ENCODE measurements at regions not wholly inside any gene's neighbourhood (a gene's known extent, or its start where the extent isn't known, plus 50 kb on each side); places are given as distances from the start of the nearest gene placed in this dataset.

- POLR2A ChIA-PET (ENCODE audit: partially characterized antibody): interaction anchor here (0.6 to 1.3 kb wide), 5 partner anchors 12 to 172 kb away, joined by 3 to 5 read pairs (median 3); no protein-coding TSS in a partner anchor
- Histone ChIP-seq H3K9ac (replicated peaks in 1 of 4; ENCODE audit: extremely low read depth in 1 of 4, low read depth in 3 of 4, low read length in 3 of 4) (no peak overlapping the region), H3K36me3 (ENCODE audit: control insufficient read depth in 2 of 4, insufficient read depth in 4 of 4, low read length in 3 of 4) (peaks cover 0 to 20% (median 16%) of the 10 kb centered on the region in 4 experiments; a peak in 6 of 8 replicates), H3K27me3 (replicated peaks in 1 of 4; ENCODE audit: control insufficient read depth in 3 of 4, extremely low read depth in 1 of 4, insufficient read depth in 3 of 4, low read length in 3 of 4) (no peaks in the 10 kb centered on the region), H4K91ac (replicated peaks; ENCODE audit: insufficient read length, low read length) (no peak overlapping the region), H2BK20ac (ENCODE audit: low read length) (no peak overlapping the region), H4K5ac (ENCODE audit: insufficient read length, low read depth, low read length) (no peak overlapping the region), H3K4me1 (replicated peaks in 1 of 4; ENCODE audit: control insufficient read depth in 3 of 4, insufficient read depth in 4 of 4, low read length in 3 of 4) (0 out of 7 replicates have a peak, but pooled peaks cover 0 to 3% (median 0%) of the 10 kb centered on the region in 4 experiments), H4K8ac (ENCODE audit: extremely low read depth, insufficient read depth, low read length) (no peak overlapping the region), H3K4me2 (ENCODE audit: insufficient read depth in 1 of 2, low read depth in 2 of 2, low read length in 2 of 2) (no peak overlapping the region), H3K56ac (replicated peaks; ENCODE audit: insufficient read length, low read depth, low read length) (no peak overlapping the region), H4K20me1 (replicated peaks in 1 of 2; ENCODE audit: control insufficient read depth in 1 of 2, insufficient read depth in 2 of 2, low read length in 2 of 2) (peaks cover 3 to 11% of the 10 kb centered on the region in 2 experiments), H3K23ac (ENCODE audit: insufficient read length) (no peak overlapping the region), H3K18ac (ENCODE audit: extremely low read depth, low read length) (no peak overlapping the region), H3K4ac (replicated peaks; ENCODE audit: insufficient read length, low read depth, low read length) (no peak overlapping the region), H2AFZ (ENCODE audit: low read length) (no peak overlapping the region), H3K14ac (ENCODE audit: insufficient read length) (no peak overlapping the region), H3K79me2 (ENCODE audit: control insufficient read depth in 1 of 2, insufficient read depth in 2 of 2, low read length in 2 of 2) (no peaks in the 10 kb centered on the region), H2BK12ac (ENCODE audit: low read depth, low read length) (no peak overlapping the region), H3K79me1 (ENCODE audit: low read depth, low read length) (peaks cover 2% of the 10 kb centered on the region; the same call in 1 of the 2 replicates), H3K27ac (ENCODE audit: low read depth, low read length) (no peak overlapping the region), H2BK120ac (replicated peaks; ENCODE audit: low read depth, low read length) (no peak overlapping the region), H2BK5ac (ENCODE audit: low read depth, low read length) (no peak overlapping the region), H3K4me3 (ENCODE audit: extremely low read depth in 1 of 4, insufficient read depth in 2 of 4, low read depth in 3 of 4, low read length in 4 of 4) (no peak overlapping the region), H2AK5ac (ENCODE audit: low read depth, low read length) (no peak overlapping the region), H3K9me3 (ENCODE audit: insufficient read depth in 2 of 2, low read depth in 1 of 2, low read length in 1 of 2) (no peaks in the 10 kb centered on the region; a peak in 1 of 4 replicates), H2BK15ac (ENCODE audit: low read length) (no peak overlapping the region), H3K23me2 (ENCODE audit: low read depth, low read length) (no peaks in the 10 kb centered on the region)
- 93% methylated on average over 12 of the region's 12 CpGs; no CpG with 5 or more reads in 1 of the 2 experiments for WGBS, 2 experiments (ENCODE audit: extremely low coverage in 1 of 2, insufficient coverage in 1 of 2, insufficient read length in 1 of 2, insufficient replicate concordance in 2 of 2, low coverage in 1 of 2, low lambda C conversion rate in 2 of 2, missing lambda C conversion rate in 1 of 2)
- no peak for DNase-seq (ENCODE audit: low read depth in 1 of 2, low spot score in 2 of 2)
- CTCF ChIA-PET (ENCODE audit: partially characterized antibody): interaction anchor here (0.5 to 2.3 kb wide), 11 partner anchors 9 to 314 kb away, joined by 3 to 7 read pairs (median 3); no protein-coding TSS in a partner anchor
- FAIRE-seq: no peak
- TF ChIP-seq POU5F1 (IDR thresholded peaks at IDR 0.05; ENCODE audit: low read depth, low read length) (no peak), SP1 (IDR thresholded peaks at IDR 0.05; ENCODE audit: low read depth, low read length) (no peak), CTCF (IDR thresholded peaks at IDR 0.05; ENCODE audit: control extremely low read depth in 1 of 3, insufficient read depth in 1 of 3, low read depth in 1 of 3, low read length in 3 of 3) (no peak), HDAC2 (IDR thresholded peaks at IDR 0.05; ENCODE audit: borderline replicate concordance in 1 of 2, low read depth in 2 of 2, low read length in 2 of 2) (no peak)
Observed at GRCh38 chr19:5232798-5233505, 107.7 kb downstream of the PTPRS start.

Data from H1 (cell line).